ENCODE measurements at regions not wholly inside any gene's neighbourhood (a gene's known extent, or its start where the extent isn't known, plus 50 kb on each side); places are given as distances from the start of the nearest gene placed in this dataset.

DNA sequence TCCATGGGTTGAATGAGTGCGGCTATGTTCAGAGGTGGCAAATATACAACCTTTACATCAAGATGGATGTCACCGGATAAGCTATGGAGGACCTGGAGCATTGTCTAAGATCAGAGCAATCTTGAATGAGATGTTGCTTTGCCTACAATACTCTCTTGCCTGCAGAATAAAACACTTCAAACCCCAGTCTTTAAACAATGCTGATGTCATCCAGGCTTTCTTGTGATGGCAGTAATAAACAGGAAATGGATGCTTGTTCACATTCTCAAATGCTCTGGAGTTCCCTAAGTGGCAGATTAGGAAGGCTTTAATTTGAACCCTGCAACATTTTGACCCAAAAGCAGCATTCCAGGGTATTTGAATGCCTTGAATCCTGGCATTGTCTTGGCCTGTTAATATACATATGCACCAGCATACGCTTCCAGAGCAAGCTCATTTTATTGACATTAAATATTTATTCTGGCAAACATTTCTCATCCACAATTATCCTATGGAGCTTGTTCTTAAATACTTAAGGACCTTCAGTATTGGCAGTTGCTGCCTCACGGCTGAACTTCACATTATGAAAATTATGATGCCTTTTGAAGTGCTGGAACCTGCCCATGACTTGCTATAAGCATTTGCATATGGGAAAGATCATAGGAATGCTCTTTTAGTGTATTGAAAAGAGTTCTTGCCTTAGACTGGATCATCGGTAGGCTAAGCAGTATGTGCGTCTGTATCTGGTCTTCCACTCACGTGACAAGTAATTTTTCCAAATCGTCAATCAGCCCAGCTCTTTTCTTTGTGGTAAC is 422.7 kb downstream of the SIPA1L2 start:
- no peak for DNase-seq (ENCODE audit: low read depth, low spot score)

DNA sequence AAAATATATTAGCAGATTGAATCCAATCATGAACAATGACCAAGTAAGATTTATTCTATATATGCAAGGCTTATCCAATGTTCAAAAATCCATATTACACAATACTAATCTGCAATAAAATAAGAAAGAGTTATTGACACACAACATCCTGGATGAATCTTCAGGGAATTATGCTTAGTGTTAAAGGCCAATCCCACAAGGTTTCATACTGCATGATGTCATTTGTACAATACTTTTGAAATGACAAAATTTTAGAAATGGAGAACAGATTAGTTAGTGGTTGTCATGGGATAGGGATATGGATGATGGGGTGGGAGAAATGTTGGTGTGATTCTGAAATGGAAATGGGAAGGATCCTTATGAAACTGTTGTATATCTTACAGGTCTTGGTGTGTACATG is 425.7 kb downstream of the SIPA1L2 start:
- no peak for DNase-seq (ENCODE audit: low read depth, low spot score)

DNA sequence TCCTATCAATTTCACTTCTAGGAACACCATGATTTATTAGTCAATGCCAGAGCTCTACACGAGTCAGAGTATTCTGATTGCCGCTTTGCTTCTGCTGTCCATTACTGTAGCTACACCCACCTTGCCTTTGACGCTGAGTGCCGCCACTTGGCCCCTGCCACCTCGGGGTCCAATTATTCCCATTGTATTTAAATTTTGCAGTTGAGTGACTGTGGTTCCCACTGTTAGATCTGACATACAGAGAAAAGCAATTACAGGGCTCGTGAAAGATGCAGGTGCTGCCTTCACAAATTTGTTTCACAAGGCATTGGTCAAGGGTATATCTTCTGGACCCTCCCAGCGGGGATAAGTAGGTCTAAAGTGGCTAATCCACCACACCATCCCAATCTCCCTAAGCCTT is 428.9 kb downstream of the SIPA1L2 start:
- no peak for DNase-seq (ENCODE audit: low read depth, low spot score)

DNA sequence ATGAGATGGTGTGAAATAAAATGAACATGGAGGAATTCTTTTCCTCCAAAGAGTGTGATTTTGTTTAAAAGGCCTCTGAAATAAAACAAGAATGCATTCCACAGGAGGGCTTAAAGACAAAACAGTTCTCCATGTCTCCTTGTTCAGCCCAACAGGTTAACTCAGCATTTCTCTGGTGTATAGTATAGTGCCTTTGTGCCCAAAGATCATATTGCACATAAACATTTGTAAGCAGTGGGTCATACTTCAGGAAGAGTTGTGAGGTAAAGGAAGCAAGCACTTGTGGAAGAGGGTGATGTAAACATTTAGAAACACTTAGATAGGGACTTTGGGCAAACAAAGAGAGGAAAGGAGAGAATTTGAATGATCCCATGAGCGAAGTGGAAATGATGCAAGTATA is 433.9 kb downstream of the SIPA1L2 start:
- no peak for DNase-seq (ENCODE audit: low read depth, low spot score)

DNA sequence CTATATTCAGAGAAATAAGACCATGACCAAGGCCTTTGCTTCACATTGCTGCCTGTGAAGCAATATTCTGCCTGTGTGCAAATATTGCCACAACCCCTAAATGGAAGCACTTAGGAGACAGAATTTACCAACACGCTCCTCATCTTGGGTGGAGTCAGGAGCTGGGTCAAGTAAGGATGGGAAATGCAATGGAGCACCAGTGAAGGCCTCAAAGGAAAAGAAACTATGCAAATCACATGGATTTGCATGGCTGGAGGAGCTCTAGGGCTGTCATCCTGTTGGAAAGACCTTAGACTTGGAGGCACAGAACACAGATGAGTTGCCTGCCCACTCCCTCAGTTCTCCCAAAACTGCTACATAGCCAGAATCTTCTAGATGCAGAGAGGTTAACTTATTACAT is 435.5 kb downstream of the SIPA1L2 start:
- no peak for DNase-seq (ENCODE audit: low read depth, low spot score)

DNA sequence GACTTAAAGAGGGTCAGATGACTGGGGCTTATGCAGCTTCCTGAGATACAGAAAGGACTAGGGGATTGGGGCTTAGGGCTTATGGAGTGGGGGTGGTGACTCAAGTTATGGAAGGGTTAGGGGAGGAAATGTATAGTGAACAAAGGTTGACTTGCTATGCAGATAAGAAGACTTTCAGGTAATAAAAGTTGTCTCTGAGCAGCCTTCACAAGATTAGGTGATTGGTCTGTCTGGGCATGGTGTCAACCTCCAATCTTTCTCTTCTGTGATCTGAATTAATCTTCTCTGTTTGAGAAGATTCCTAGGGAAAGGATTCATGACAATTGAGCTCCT is 436.5 kb downstream of the SIPA1L2 start:
- DNase-seq (ENCODE audit: low read depth, low spot score) = no peak

DNA sequence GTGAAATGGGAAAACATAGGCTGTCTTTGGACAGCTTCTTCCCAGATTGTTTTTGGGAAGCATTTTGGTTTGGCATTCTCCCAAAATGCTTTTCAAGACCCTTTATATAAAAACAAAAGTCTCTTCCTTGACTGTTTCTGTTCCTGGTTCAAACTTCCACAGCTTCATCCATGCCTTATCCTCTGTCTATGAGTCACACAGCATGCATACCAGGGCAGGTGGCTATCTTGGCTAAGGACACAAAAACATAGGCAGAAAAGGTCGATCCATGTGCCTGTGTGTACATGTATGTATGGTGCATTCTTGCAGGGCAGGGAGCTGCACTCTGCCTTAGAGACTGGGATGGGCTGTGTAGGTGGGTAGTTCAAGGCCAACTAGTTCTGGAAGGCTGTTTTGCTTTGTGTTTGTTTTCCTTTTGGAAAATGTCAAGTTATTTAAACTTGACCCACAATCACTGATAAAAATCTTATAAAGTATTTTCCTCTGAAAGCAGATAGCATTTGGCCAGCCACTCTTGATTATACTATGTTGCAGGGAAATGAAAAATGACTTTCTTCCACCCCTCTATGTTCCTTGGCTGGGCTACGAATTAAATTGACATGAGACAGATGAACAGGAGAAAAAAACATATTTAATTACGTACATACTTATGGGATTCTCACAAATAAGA is 437.0 kb downstream of the SIPA1L2 start:
- DNase-seq (ENCODE audit: low read depth, low spot score) = no peak

DNA sequence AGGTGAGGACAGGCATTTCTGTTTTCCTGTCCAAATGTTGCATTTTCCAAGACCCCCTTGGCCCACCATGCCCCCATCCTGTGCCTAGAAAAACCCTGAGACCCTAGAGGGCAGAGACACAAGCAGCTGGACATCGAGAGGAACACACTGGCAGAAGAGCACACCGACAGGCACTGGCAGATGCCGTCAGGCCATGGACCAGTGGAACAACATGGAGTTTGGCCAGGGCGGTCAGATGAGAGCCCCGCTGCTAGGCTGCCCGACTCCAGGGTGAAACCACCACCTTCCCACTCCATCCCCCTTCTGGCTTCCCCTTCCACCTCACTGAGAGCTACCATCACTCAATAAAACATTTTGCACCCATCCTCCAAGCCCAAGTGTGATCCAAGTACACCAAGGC is 438.4 kb downstream of the SIPA1L2 start:
- DNase-seq (ENCODE audit: low read depth, low spot score) = no peak

DNA sequence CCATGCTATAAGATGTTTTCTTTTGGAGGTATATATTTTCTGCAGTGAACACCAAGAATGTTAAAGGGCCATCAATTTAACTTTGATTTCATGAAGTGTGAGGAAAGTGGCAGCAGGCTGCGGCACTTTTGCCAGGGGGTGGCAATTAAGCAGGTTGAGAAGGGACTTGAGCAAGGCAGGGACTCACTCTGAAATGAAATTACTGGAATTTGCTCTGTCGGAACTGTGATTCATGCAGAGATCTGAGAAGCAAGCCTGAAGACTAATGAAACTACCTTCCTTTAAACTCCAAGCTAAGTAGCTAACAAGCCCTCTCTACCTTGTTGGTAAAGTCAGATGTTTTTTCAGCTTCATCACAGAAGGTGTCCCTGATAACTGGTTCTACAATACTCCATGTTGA is 441.6 kb downstream of the SIPA1L2 start:
- DNase-seq (ENCODE audit: low read depth, low spot score) = no peak

DNA sequence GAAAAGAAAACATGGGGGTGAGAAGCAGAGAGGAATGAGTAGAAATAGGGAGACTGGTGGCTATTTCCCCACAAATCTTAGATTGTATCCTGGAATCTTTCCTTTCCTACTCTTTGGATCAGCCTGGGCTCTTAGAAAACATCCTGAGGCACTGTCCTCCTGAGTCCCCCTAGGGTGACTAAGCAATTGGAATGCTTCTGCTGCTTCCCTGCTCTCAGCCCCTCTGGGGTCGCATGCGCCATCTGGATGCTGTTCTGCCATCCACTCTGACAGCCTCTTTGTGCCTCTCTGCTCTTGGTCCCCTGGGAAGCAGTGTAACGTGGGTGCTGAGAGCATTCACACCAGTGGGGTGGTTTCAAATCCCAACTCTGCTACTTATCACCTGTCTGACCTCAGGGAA is 443.0 kb downstream of the SIPA1L2 start:
- DNase-seq (ENCODE audit: low read depth, low spot score) = no peak

DNA sequence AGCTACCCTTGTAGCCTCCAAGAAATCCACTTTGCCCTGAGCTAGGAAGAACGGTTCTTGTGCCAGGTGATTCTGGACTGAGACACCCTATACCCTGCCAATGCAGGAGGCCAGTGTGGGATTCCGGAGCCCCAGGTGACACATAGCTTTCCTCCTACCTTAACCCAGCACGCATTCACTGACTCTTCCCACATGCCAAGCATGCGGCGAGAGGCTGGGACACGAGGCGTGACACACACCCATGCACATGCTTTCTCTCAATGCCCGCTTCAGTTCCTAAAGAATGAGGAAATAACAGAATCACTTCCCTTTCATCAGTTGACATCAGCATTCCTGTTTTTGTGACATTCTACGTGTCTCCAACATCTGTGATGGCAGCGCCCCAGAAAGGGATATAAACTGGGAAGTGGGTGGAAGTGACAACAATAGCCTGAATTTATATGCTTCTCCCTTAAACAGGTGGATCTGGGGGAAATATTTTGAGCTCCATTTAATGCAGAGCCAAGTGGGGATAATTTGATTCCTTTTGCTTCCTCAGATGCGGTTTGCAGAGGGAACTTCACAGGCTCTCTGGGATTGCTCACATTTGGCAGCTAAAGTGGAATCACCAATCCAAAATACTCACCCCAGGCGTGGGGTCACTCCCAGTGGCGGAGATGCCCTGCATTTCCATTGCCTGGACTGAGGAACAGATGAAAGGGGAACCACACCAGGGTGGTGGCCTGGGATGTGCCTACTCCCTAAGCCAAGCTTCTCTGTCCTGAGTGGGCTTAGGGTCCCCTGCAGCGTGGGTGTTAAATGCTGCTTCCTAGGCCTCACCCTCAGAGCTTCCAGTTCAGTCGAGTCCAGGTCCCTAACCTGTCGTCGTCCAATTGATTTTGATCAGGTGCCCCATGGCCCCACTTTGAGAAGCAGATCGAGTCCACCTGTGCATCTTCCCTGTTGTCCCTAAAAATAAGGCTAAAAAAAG is 445.1 kb downstream of the SIPA1L2 start:
- DNase-seq (ENCODE audit: low read depth, low spot score) = no peak

DNA sequence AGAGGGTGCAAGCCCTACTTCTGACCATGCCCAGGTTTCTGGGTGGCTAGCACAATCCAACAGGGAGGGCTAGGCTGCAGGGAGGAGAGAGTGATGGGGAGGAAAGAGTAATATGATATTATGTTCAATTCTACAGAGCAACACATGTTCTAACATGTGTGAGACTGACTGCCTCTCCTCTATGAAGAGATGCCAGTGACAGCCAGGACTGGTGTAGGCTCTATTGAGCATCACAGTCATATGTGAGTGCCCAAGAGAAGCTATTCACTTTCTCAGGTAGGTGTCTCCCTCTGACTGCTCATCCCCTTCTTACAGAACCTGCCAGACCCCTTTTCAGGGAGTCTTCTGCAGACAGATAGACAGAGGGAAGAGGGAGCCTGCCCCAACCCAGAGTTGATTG is 446.1 kb downstream of the SIPA1L2 start:
- no peak for DNase-seq (ENCODE audit: low read depth, low spot score)

DNA sequence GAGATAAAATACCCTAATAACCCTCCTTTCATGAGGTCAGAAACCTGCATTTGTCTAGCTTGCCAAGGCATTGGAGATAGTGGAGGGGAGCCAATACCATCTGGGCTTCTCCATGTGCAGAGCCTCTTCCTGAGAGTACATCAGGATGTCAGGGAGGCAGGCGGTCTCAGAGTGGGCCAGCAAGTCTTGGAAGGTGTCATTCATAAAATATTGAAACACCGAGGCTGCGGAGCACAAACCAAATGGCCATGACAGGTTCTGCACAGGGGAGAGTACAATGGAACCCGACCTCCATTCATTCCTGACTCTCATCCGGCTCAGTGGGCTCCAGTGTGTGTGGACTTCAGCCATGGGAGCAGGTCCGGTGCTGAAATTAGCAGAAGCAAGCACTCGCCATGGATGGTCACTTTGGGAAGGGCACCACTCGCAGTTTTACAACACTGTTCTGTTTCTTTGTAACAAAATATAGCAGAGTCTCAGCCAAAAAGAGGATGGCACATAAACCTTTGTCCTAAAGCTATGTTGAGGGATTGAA is 446.6 kb downstream of the SIPA1L2 start:
- no peak for DNase-seq (ENCODE audit: low read depth, low spot score)

DNA sequence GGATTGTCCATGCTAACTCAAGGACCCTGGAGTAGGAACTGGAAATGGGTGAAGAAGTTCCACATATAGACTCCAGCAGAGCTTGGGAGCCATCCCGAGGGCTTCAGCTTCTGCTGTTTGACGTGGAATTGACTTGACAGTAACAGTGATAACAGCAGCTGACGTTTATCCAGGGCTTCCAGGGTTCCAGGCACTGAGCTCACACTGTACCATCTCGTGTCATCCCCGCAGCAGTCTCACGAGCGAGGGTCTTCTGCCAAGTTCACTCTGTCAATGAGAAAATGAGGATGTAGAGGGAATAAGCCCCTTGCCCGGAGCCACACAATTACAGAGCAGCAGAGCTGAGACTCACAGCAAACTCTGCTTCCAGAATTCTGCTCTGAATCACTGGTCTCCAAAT is 447.7 kb downstream of the SIPA1L2 start:
- DNase-seq (ENCODE audit: low read depth, low spot score) = no peak

DNA sequence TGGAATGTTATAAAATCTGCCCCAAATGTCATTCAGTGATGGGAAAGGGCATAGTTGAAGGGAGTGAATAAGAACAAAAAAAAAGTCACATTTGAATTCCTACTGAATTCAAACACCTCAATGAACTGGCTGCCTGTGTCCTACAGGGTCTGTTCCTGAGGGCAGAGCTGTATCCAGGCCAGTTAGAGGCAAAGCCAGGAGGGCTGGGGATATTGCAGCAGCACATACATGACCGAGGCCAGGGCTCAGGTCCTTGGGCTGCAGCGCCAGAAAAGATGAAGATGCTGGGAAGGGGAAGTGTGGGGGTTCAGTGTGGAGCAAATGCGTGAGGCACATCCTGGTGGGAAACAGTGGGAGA is 449.2 kb downstream of the SIPA1L2 start:
- DNase-seq (ENCODE audit: low read depth, low spot score) = no peak

DNA sequence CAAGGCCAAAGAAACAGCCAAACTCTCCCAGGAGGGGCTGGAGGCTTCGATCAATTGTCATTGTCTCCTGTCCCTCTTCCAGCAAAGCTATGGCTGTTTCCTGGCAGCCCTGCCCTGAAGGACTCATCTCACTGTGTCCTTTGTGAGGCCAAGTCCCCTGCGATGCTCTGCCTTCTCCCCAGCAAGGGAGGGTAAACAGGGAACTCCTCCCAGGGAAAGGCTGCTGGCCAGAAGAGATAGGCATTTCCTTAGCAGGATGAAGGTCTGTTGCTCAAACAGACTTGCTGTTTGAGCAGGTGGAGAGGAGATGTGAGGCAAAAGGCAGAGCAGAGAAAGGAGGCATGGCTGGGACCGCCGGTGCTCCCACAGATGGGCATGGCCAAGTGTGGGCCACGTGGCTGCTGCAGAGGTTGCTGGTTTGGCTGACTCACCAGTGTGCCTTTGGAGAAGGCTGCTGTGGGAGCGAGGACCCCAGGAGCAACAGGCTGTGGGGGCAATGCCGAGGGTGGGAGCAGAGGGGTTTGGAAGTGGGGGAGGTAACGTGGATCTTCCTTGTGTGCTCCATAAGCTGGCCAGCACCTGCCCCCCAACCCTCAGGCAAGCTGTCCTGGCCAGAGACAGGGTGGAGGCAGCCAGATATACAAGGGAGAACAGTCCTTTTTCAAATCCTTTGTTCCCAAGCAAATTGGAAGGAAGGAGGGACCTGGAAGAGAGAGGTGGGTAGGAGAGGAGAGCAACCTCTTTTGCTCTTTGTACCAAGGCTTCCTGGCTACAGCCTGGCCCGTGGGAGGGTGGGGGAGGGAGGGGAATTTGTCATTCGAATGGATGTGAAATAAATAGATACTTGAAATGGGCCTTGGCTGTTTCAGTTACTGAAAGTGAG is 449.8 kb downstream of the SIPA1L2 start:
- no peak for DNase-seq (ENCODE audit: low read depth, low spot score)

DNA sequence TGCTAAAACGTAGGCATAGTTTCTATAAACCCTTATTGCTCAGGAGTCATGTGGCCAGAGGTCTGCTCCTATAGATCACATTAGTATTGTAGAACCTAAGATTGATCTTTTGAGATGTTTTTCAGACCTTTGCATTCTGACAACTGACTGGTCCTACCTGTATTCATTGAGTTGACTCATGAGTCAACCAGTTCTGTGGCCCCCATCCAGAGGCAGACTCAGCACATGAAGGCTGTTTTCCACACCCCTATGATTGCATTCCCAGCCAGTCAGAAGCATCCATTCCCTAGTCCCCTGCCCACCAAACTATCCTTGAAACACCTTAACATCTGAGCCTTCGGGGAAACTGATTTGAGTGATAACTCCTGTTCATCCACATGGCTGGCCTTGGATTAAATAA is 451.7 kb downstream of the SIPA1L2 start:
- DNase-seq (ENCODE audit: low read depth, low spot score) = no peak

DNA sequence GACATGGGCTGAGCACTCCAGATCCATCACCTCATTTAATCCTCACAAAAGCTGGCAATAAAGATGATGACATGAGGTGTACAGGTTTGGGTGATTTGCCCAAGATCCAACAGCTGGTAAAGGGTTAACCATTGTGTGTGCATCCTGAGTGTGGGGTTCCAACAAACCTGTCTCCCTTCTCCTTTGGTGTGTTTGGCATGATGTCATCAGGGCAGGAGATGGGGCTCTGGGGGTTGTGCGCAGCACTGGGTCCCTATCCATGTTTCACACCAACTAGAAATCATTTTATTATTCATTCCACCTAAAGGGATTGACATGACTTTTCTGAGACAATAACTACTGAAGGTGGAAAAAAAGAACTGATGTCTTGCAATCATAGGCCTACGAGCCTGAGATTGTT is 452.5 kb downstream of the SIPA1L2 start:
- no peak for DNase-seq (ENCODE audit: low read depth, low spot score)

DNA sequence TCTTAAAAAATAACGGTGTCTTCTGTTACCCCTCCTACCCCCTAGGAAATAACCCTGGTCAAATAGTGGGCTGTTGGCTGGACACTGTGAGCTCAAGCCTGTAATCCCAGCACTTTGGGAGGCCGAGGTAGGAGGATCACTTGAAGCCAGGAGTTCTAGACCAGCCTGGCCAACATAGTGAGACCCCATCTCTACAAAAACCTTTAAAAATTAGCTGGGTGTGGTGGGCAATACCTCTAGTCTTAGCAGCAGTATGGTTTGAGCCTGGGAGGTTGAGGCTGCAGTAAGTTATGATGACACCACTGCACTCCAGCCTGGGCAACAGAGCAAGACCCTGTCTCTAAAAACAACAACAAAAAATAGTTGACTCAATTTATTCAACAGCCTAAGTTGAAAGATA is 453.7 kb downstream of the SIPA1L2 start:
- no peak for DNase-seq (ENCODE audit: low read depth, low spot score)

DNA sequence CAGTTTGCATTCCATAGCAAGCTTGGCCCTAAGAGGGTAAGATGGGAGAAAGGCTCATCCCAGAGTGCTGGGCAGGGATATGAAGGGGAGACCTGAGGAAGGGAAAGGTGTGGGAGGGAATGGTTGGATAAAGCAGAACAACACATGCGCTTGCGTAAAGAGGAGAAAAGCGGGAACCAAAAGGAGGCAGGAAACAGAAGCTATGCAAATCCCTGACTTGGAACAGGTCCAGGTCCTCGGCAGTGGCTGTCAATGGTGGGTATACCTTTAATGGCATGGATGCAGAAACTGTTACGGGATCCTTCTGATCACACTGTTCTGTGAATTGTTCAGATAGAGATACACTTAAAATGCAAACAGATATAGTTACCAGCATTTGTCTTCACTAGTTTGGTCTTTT is 455.6 kb downstream of the SIPA1L2 start:
- DNase-seq (ENCODE audit: low read depth, low spot score) = no peak

DNA sequence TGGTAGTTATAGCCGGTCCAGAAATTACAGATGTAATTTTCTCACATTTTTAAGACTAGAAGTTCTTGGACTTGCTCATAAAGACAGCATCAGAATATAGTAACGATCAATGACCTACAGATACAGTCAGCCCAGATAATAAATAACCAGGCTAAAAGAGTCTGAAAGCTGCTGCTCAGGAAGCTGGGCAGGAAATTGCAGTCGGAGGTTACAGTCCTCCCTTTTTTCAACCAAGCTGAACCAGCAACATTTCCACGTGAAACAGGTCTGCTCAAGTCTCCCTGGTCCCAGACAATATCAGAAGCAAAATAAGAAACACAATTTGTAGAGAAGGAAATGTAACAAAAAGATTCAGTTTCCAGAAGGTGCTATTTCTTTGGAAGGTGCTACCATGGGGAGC is 457.4 kb downstream of the SIPA1L2 start:
- no peak for DNase-seq (ENCODE audit: low read depth, low spot score)
